SU-DHL-6 (cell line): ENCODE measurements at regions not wholly inside any gene's neighbourhood (a gene's known extent, or its start where the extent isn't known, plus 50 kb on each side); places are given as distances from the start of the nearest gene placed in this dataset.

Experiments used
- H2AFZ ChIP-seq: fragments of 200-600 bp; sonication (generic); 2 replicates; pipeline ENCODE4 v1.6.1; 2014; ENCODE audit warnings: low read depth, mild to moderate bottlenecking, moderate library complexity, mixed read lengths, antibody characterized with exemption, low read length; ENCODE audit not compliant: severe bottlenecking
- H3F3A ChIP-seq: fragments of 200-600 bp; shearing (Covaris generic); 2 replicates; pipeline ENCODE4 v1.6.0; 2016; ENCODE audit warnings: antibody characterized with exemption, mild to moderate bottlenecking; ENCODE audit not compliant: insufficient read depth
- H3K27ac ChIP-seq: fragments of 200-600 bp; sonication (generic); 2 replicates; pipeline ENCODE4 v1.5.1; 2016; ENCODE audit warnings: low read depth, mild to moderate bottlenecking, low read length, moderate library complexity, mixed read lengths
- H3K27me3 ChIP-seq: fragments of 200-600 bp; sonication (generic), shearing (Covaris generic); 2 replicates; pipeline ENCODE4 v1.6.0; 2014; ENCODE audit warnings: mild to moderate bottlenecking, low read length
- H3K36me3 ChIP-seq: fragments of 200-600 bp; sonication (generic); 2 replicates; pipeline ENCODE4 v1.6.1; 2014; ENCODE audit warnings: mild to moderate bottlenecking, low read length, mixed read lengths
- H3K4me2 ChIP-seq: fragments of 300-600, 200-600 bp; shearing (Covaris generic), sonication (generic); 2 replicates; pipeline ENCODE4 v1.6.0; 2014; ENCODE audit warnings: low read length, low read depth, mild to moderate bottlenecking; ENCODE audit not compliant: poor library complexity, severe bottlenecking
- H3K4me3 ChIP-seq: fragments of 200-600 bp; sonication (generic); 2 replicates; pipeline ENCODE4 v1.5.1; 2014; ENCODE audit warnings: antibody characterized with exemption, low read length, mild to moderate bottlenecking, mixed read lengths; ENCODE audit not compliant: insufficient read depth, poor library complexity, severe bottlenecking
- H3K79me2 ChIP-seq: fragments of 200-600 bp; sonication (generic); 2 replicates; pipeline ENCODE4 v1.6.1; 2014; ENCODE audit warnings: mild to moderate bottlenecking, low read length, moderate library complexity; ENCODE audit not compliant: insufficient read depth
- H3K9ac ChIP-seq: fragments of 200-600 bp; sonication (generic); 2 replicates; pipeline ENCODE4 v1.7.0; 2014; ENCODE audit warnings: mild to moderate bottlenecking, low read length
- H3K9me2 ChIP-seq: fragments of 200-600 bp; sonication (generic); replicated peaks from 2 replicates; pipeline ENCODE4 v1.6.1; 2014; ENCODE audit warnings: low read length; ENCODE audit not compliant: insufficient read depth
- H3K9me3 ChIP-seq: fragments of 200-600 bp; sonication (generic); 2 replicates; pipeline ENCODE4 v1.6.1; 2014; ENCODE audit warnings: low read length, mixed read lengths; ENCODE audit not compliant: insufficient read depth
- H4K20me1 ChIP-seq: fragments of 200-600 bp; sonication (generic); 2 replicates; pipeline ENCODE4 v1.6.1; 2014; ENCODE audit warnings: low read depth, mild to moderate bottlenecking, antibody characterized with exemption, low read length, moderate library complexity, mixed read lengths
- EZH2phosphoT487 ChIP-seq: fragments of 200-600 bp; sonication (generic), shearing (Covaris generic); conservative IDR thresholded peaks from 2 replicates; pipeline ENCODE4 v1.6.1; 2018; ENCODE audit warnings: mild to moderate bottlenecking, antibody characterized with exemption, low read length, moderate library complexity, mixed read lengths
- TF ChIP-seq, protein P1 (sequence below): fragments of 200-600 bp; sonication (generic); IDR thresholded peaks from one replicate; pipeline ENCODE4 v1.5.1; 2017; ENCODE audit warnings: antibody characterized with exemption, mild to moderate bottlenecking, low read length, moderate library complexity; ENCODE audit not compliant: insufficient read depth, poor library complexity, severe bottlenecking

DNA sequence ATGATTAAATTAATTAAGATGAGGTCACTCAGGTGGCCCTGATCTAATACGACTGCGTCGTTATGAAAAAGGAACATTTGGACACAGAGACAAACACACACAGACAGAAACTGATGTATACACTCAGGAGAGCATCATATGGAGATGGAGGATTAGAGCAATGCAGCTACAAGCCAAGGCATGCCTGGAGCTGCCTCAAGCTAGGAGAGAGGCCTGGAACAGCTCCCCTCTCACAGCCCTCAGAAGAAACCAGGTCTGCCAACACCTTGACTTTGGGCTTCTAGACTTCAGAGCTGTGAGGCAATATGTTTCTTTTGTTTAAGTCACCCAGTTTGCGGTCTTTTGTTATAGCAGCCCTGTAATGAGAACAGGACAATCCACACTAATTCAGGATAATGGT, 318.9 kb downstream of the HS3ST3B1 start:
- Histone ChIP-seq H3K4me3 (no peak overlapping the region), H3K9me3 (no peaks in the 10 kb centered on the region; the same call in 1 of the 2 replicates), H3K4me2 (no peak overlapping the region), H2AFZ (no peak overlapping the region), H3K79me2 (no peaks in the 10 kb centered on the region), H3K36me3 (no peaks in the 10 kb centered on the region), H3K27ac (no peak overlapping the region), H3K9me2 (0 out of 2 replicates have a peak, but pooled peaks cover 2% of the 10 kb centered on the region), H4K20me1 (no peaks in the 10 kb centered on the region), H3F3A (no peaks in the 10 kb centered on the region), H3K9ac (no peak overlapping the region), H3K27me3 (no peaks in the 10 kb centered on the region)
- TF ChIP-seq, protein P1, sequence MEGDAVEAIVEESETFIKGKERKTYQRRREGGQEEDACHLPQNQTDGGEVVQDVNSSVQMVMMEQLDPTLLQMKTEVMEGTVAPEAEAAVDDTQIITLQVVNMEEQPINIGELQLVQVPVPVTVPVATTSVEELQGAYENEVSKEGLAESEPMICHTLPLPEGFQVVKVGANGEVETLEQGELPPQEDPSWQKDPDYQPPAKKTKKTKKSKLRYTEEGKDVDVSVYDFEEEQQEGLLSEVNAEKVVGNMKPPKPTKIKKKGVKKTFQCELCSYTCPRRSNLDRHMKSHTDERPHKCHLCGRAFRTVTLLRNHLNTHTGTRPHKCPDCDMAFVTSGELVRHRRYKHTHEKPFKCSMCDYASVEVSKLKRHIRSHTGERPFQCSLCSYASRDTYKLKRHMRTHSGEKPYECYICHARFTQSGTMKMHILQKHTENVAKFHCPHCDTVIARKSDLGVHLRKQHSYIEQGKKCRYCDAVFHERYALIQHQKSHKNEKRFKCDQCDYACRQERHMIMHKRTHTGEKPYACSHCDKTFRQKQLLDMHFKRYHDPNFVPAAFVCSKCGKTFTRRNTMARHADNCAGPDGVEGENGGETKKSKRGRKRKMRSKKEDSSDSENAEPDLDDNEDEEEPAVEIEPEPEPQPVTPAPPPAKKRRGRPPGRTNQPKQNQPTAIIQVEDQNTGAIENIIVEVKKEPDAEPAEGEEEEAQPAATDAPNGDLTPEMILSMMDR: no peak
- no peak for TF ChIP-seq EZH2phosphoT487

DNA sequence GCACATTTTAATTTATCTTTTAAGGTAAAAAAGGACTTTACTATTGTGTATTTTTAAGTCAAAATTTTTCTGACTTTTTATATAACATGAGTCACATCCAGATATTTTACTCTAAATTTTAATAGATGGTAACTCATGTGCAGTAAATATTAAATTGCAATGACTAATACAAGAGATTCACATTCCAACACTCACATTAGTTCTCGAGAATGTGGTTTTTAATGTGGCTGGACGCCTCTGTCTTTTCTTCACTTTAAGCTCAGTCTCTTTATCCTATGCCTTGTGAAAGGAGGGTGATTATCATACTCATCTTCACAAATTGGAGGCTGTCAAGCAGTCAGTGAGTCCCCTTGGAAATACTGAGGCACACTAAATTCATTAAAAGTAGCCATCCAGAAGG, 315.6 kb downstream of the HS3ST3B1 start:
- H3K9me2 ChIP-seq: 0 out of 2 replicates have a peak, but pooled peaks cover 2% of the 10 kb centered on the region
- H3K79me2 ChIP-seq: no peaks in the 10 kb centered on the region
- H4K20me1 ChIP-seq: no peaks in the 10 kb centered on the region
- H3K4me3 ChIP-seq: no peak overlapping the region
- TF ChIP-seq, protein P1: no peak
- TF ChIP-seq EZH2phosphoT487: no peak
- H2AFZ ChIP-seq: no peak overlapping the region
- no peaks in the 10 kb centered on the region; the same call in 1 of the 2 replicates for H3K9me3 ChIP-seq
- H3F3A ChIP-seq: no peaks in the 10 kb centered on the region
- no peak overlapping the region for H3K4me2 ChIP-seq
- no peak overlapping the region for H3K27ac ChIP-seq
- no peak overlapping the region for H3K9ac ChIP-seq
- no peaks in the 10 kb centered on the region for H3K27me3 ChIP-seq
- no peaks in the 10 kb centered on the region for H3K36me3 ChIP-seq

DNA sequence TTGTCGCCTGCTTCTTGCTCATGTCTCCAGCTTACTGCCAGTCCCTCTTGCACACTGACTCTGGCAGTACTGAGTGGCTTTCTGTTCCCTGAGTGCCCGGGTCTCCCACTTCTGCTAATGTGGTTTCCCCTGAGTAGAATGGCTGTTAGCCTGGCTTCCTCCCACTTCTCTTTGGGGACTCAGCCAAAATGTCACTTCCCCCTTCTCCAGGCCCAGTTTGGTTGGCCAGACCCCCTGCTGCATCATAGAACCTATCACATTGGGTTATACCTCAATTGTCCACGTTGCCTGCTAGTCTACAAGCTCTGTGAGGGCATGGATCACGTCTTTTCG, 304.4 kb downstream of the HS3ST3B1 start:
- no peak overlapping the region for H3K27ac ChIP-seq
- H2AFZ ChIP-seq: no peak overlapping the region
- no peaks in the 10 kb centered on the region for H3K79me2 ChIP-seq
- no peaks in the 10 kb centered on the region for H3F3A ChIP-seq
- no peaks in the 10 kb centered on the region for H4K20me1 ChIP-seq
- no peaks in the 10 kb centered on the region for H3K27me3 ChIP-seq
- H3K4me3 ChIP-seq: no peak overlapping the region
- H3K4me2 ChIP-seq: no peak overlapping the region
- TF ChIP-seq, protein P1: no peak
- no peak for TF ChIP-seq EZH2phosphoT487
- no peaks in the 10 kb centered on the region for H3K9me3 ChIP-seq
- no peaks in the 10 kb centered on the region for H3K36me3 ChIP-seq
- no peaks in the 10 kb centered on the region for H3K9me2 ChIP-seq
- no peak overlapping the region for H3K9ac ChIP-seq
